HAP-1 (cell line): ENCODE measurements at regions not wholly inside any gene's neighbourhood (a gene's known extent, or its start where the extent isn't known, plus 50 kb on each side); places are given as distances from the start of the nearest gene placed in this dataset.

Experiments used
- DNase-seq, 2 experiments: peaks; one replicate each; pipeline ENCODE4 v3.0.0-alpha.2; 2016 to 2020; ENCODE audit warnings: low spot score in 2 of 2
- H3K27me3 ChIP-seq: fragments of 250-450 bp; sonication (Bioruptor Pico); 2 replicates; pipeline ENCODE4 v1.5.1; 2020; ENCODE audit warnings: low read depth, mild to moderate bottlenecking, moderate library complexity
- H3K36me3 ChIP-seq: fragments of 250-450 bp; sonication (Bioruptor Pico); replicated peaks from 2 replicates; pipeline ENCODE4 v1.5.1; 2020; ENCODE audit warnings: mild to moderate bottlenecking
- H3K4me1 ChIP-seq: fragments of 250-450 bp; sonication (Bioruptor Pico); 2 replicates; pipeline ENCODE4 v1.5.1; 2020; ENCODE audit warnings: mild to moderate bottlenecking
- H3K4me3 ChIP-seq: fragments of 250-450 bp; sonication (Bioruptor Pico); 2 replicates; pipeline ENCODE4 v1.5.1; 2020; ENCODE audit warnings: mild to moderate bottlenecking, moderate library complexity
- H3K9me3 ChIP-seq: fragments of 250-450 bp; sonication (Bioruptor Pico); 2 replicates; pipeline ENCODE4 v1.5.1; 2020; ENCODE audit warnings: mild to moderate bottlenecking, moderate library complexity
- in situ Hi-C: fragments of 300-500 bp; cut with MboI; formaldehyde crosslinking; loops from 3 replicates; pipeline ENCODE4 v1.14.3; 2020; ENCODE audit warnings: low sequenced_read_pairs, inconsistent platforms, mixed read lengths

GRCh38 chr5:24816206-24816605 lies 171.4 kb upstream of the CDH10 start:
- no peaks in the 10 kb centered on the region for H3K4me1 ChIP-seq
- DNase-seq: no peak
- H3K27me3 ChIP-seq: peaks cover under 1% of the 10 kb centered on the region; the same call in 1 of the 2 replicates
- H3K9me3 ChIP-seq: no peaks in the 10 kb centered on the region
- in situ Hi-C loops: no loop called here
- H3K36me3 ChIP-seq: no peaks in the 10 kb centered on the region
- no peak overlapping the region for H3K4me3 ChIP-seq

- in situ Hi-C loops: no loop called here
- no peak overlapping the region for H3K4me3 ChIP-seq
- H3K4me1 ChIP-seq: no peaks in the 10 kb centered on the region
- no peaks in the 10 kb centered on the region for H3K36me3 ChIP-seq
- peaks cover 3% of the 10 kb centered on the region; the same call in 1 of the 2 replicates for H3K27me3 ChIP-seq
- no peaks in the 10 kb centered on the region for H3K9me3 ChIP-seq
- no peak for DNase-seq
Measured at GRCh38 chr5:24805230-24805629, 160.5 kb upstream of the CDH10 start.

GRCh38 chr5:24804221-24804681 lies 159.5 kb upstream of the CDH10 start:
- H3K4me3 ChIP-seq: no peak overlapping the region
- no peaks in the 10 kb centered on the region for H3K4me1 ChIP-seq
- H3K36me3 ChIP-seq: no peaks in the 10 kb centered on the region
- H3K9me3 ChIP-seq: no peaks in the 10 kb centered on the region
- peaks cover 3% of the 10 kb centered on the region; the same call in 1 of the 2 replicates for H3K27me3 ChIP-seq
- in situ Hi-C loops: no loop called here
- DNase-seq: no peak

DNA sequence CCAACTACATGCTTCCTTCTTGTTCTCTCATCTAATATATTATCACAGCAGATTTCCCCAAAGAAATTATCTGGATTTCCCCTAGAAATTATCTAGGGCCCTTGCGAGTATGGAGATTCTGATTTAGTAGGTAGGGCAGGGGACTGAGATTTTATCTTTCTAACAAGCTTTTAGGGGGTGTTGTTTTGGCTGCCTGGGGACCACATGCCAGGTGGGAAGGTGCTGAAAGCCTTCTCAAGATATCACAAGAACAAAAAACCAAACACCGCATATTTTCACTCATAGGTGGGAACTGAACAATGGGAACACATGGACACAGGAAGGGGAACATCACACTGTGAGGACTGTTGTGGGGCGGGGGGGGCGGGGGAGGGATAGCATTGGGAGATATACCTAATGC lies 146.5 kb upstream of the CDH10 start:
- DNase-seq: no peak
- no peaks in the 10 kb centered on the region for H3K4me1 ChIP-seq
- no peaks in the 10 kb centered on the region for H3K36me3 ChIP-seq
- no peak overlapping the region for H3K4me3 ChIP-seq
- H3K9me3 ChIP-seq: no peaks in the 10 kb centered on the region
- in situ Hi-C loops: no loop called here
- H3K27me3 ChIP-seq: no peaks in the 10 kb centered on the region

GRCh38 chr5:24789611-24790351 lies 145.0 kb upstream of the CDH10 start:
- in situ Hi-C loops: no loop called here
- Histone ChIP-seq H3K9me3 (no peaks in the 10 kb centered on the region), H3K27me3 (no peaks in the 10 kb centered on the region), H3K4me1 (no peaks in the 10 kb centered on the region), H3K4me3 (no peak overlapping the region), H3K36me3 (no peaks in the 10 kb centered on the region)
- no peak for DNase-seq

GRCh38 chr5:24788829-24789514 lies 144.2 kb upstream of the CDH10 start:
- Histone ChIP-seq H3K4me3 (no peak overlapping the region), H3K4me1 (no peaks in the 10 kb centered on the region), H3K27me3 (no peaks in the 10 kb centered on the region), H3K9me3 (no peaks in the 10 kb centered on the region), H3K36me3 (no peaks in the 10 kb centered on the region)
- DNase-seq: no peak
- in situ Hi-C loops: no loop called here

GRCh38 chr5:24786108-24786507 lies 141.3 kb upstream of the CDH10 start:
- in situ Hi-C loops: no loop called here
- Histone ChIP-seq H3K9me3 (no peaks in the 10 kb centered on the region), H3K27me3 (no peaks in the 10 kb centered on the region), H3K4me1 (no peaks in the 10 kb centered on the region), H3K4me3 (no peak overlapping the region), H3K36me3 (no peaks in the 10 kb centered on the region)
- no peak for DNase-seq

GRCh38 chr5:24783596-24783995 lies 138.8 kb upstream of the CDH10 start:
- no peak overlapping the region for H3K4me3 ChIP-seq
- H3K27me3 ChIP-seq: no peaks in the 10 kb centered on the region
- H3K9me3 ChIP-seq: no peaks in the 10 kb centered on the region
- DNase-seq: no peak
- H3K4me1 ChIP-seq: no peaks in the 10 kb centered on the region
- in situ Hi-C loops: no loop called here
- H3K36me3 ChIP-seq: no peaks in the 10 kb centered on the region

DNA sequence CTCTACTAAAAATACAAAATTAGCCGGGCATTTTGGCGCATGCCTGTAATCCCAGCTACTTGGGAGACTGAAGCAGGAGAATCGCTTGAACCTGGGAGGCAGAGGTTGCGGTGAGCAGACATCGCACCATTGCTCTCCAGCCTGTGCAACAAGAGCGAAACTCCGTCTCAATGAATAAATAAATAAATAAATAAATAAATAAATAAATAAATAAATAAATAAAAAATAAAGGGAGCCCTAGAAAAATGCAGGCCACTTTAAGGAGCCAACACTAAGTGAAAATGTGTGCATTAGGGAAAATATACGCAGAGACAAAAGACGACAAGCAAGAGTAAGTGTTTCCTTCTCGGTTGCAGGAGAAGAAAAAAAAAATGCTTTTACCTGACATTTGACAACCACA lies 132.6 kb upstream of the CDH10 start:
- H3K4me3 ChIP-seq: no peak overlapping the region
- in situ Hi-C loops: no loop called here
- H3K27me3 ChIP-seq: no peaks in the 10 kb centered on the region
- DNase-seq: no peak
- no peaks in the 10 kb centered on the region for H3K9me3 ChIP-seq
- H3K36me3 ChIP-seq: no peaks in the 10 kb centered on the region
- no peaks in the 10 kb centered on the region for H3K4me1 ChIP-seq

- Histone ChIP-seq H3K4me3 (no peak overlapping the region), H3K9me3 (no peaks in the 10 kb centered on the region), H3K36me3 (no peaks in the 10 kb centered on the region), H3K4me1 (no peaks in the 10 kb centered on the region), H3K27me3 (no peaks in the 10 kb centered on the region)
- DNase-seq: no peak
- in situ Hi-C loops: no loop called here
Measured at GRCh38 chr5:24773261-24773660, 128.5 kb upstream of the CDH10 start.

DNA sequence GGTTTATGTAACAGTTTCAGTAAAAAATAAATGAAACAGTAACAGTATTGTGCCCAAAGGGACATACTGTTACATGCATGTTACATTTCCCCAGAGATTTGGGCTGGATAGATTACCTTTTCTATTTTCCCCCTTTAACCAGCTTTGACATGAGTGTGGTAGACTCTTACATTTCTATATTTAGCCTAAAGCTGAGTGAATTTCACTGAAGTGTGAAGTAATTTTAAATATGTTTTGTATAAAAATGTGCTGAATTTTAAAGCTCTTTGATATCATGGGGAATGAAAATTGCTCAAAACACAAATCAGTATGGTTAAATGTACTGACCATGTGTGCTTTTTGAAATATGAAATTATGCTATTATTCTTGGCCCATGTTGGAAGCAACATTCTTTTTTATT lies 122.3 kb upstream of the CDH10 start:
- no peak overlapping the region for H3K4me3 ChIP-seq
- no peaks in the 10 kb centered on the region for H3K4me1 ChIP-seq
- no peaks in the 10 kb centered on the region for H3K9me3 ChIP-seq
- in situ Hi-C loops: no loop called here
- no peak for DNase-seq
- no peaks in the 10 kb centered on the region for H3K36me3 ChIP-seq
- no peaks in the 10 kb centered on the region for H3K27me3 ChIP-seq

DNA sequence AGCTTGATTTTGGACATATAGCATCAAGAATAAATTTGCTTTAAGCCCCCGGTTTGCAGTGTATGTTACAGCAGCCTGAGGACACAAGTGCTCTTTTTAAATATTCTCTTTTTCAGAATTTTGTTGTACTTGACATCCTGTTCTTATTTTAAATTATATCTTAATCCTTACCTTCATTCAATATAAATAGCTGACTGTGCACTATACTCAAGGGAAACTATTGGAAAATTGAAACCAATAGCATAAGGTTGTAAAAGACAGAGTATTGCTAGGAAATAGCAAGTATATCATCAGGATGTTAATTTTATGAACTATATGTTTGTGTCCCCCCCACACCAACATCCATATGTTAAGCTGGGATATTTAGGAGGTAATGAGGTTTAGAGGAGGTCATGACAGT lies 120.4 kb upstream of the CDH10 start:
- Histone ChIP-seq H3K4me1 (no peaks in the 10 kb centered on the region), H3K4me3 (no peak overlapping the region), H3K27me3 (no peaks in the 10 kb centered on the region), H3K9me3 (no peaks in the 10 kb centered on the region), H3K36me3 (no peaks in the 10 kb centered on the region)
- no peak for DNase-seq
- in situ Hi-C loops: no loop called here

DNA sequence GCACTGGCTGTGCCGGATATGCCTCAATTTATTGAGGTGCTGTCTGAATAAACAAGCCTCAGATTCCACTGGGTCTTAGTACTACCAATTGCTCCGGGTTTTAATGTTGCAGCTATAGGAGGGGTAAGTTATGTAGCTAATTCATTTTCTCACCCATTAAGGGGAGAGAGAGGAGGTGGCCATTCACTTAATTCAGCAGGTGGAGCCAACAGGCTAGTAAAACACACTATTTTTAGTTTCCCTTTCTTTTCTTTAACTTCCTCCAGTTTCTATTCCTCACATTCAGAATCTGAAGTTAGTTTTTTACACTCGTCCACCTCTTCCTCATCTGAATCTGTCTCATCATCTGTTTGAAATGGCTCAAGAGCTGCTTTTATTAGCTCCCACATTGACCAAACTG lies 105.6 kb upstream of the CDH10 start:
- no peak for DNase-seq
- in situ Hi-C loops: no loop called here
- H3K36me3 ChIP-seq: no peaks in the 10 kb centered on the region
- no peaks in the 10 kb centered on the region for H3K4me1 ChIP-seq
- H3K27me3 ChIP-seq: no peaks in the 10 kb centered on the region
- H3K4me3 ChIP-seq: no peak overlapping the region
- H3K9me3 ChIP-seq: no peaks in the 10 kb centered on the region

GRCh38 chr5:24749701-24750100 lies 104.9 kb upstream of the CDH10 start:
- no peaks in the 10 kb centered on the region for H3K4me1 ChIP-seq
- in situ Hi-C loops: no loop called here
- DNase-seq: no peak
- no peaks in the 10 kb centered on the region for H3K9me3 ChIP-seq
- H3K27me3 ChIP-seq: no peaks in the 10 kb centered on the region
- no peak overlapping the region for H3K4me3 ChIP-seq
- no peaks in the 10 kb centered on the region for H3K36me3 ChIP-seq
